OCI-LY1 (cell line): ENCODE measurements at regions not wholly inside any gene's neighbourhood (a gene's known extent, or its start where the extent isn't known, plus 50 kb on each side); places are given as distances from the start of the nearest gene placed in this dataset.

ENCODE experiments used
- H2AFZ ChIP-seq: fragments of 200-600 bp; sonication (generic), shearing (Covaris generic); 2 replicates; pipeline ENCODE4 v1.6.0; 2014; ENCODE audit warnings: antibody characterized with exemption, mild to moderate bottlenecking, low read length
- H3F3A ChIP-seq: fragments of 200-600 bp; sonication (generic), shearing (Covaris generic); 2 replicates; pipeline ENCODE4 v1.6.0; 2014; ENCODE audit warnings: mild to moderate bottlenecking, antibody characterized with exemption, low read length, moderate library complexity; ENCODE audit not compliant: insufficient read depth
- H3K27ac ChIP-seq: fragments of 200-600 bp; sonication (generic); 2 replicates; pipeline ENCODE4 v1.5.1; 2014; ENCODE audit warnings: low read length, mixed run types, mild to moderate bottlenecking, low read depth; ENCODE audit not compliant: poor library complexity, severe bottlenecking
- H3K27me3 ChIP-seq: fragments of 200-600 bp; sonication (generic); 2 replicates; pipeline ENCODE4 v1.6.0; 2014; ENCODE audit warnings: antibody characterized with exemption, mild to moderate bottlenecking, low read length, moderate library complexity; ENCODE audit not compliant: insufficient read depth
- H3K36me3 ChIP-seq: fragments of 200-600 bp; sonication (generic); 2 replicates; pipeline ENCODE4 v1.6.1; 2014; ENCODE audit warnings: mild to moderate bottlenecking, antibody characterized with exemption, low read length, moderate library complexity, mixed read lengths; ENCODE audit not compliant: insufficient read depth
- H3K4me1 ChIP-seq: fragments of 200-600 bp; sonication (generic); 2 replicates; pipeline ENCODE4 v1.5.1; 2014; ENCODE audit warnings: mild to moderate bottlenecking, low read length, moderate library complexity; ENCODE audit not compliant: insufficient read depth, severe bottlenecking
- H3K4me2 ChIP-seq: fragments of 200-600 bp; sonication (generic), shearing (Covaris generic); 2 replicates; pipeline ENCODE4 v1.6.1; 2014; ENCODE audit warnings: low read length
- H3K4me3 ChIP-seq: fragments of 200-600 bp; sonication (generic); 2 replicates; pipeline ENCODE4 v1.5.1; 2014; ENCODE audit warnings: low read length, low read depth, mild to moderate bottlenecking, mixed read lengths; ENCODE audit not compliant: poor library complexity, severe bottlenecking
- H3K79me2 ChIP-seq: fragments of 200-600 bp; shearing (Covaris generic); 2 replicates; pipeline ENCODE4 v1.6.1; 2016; ENCODE audit warnings: mixed run types, low read length, mixed read lengths; ENCODE audit not compliant: insufficient read depth
- H3K9ac ChIP-seq: fragments of 200-600 bp; sonication (generic), shearing (Covaris generic); 2 replicates; pipeline ENCODE4 v1.6.1; 2014; ENCODE audit warnings: mild to moderate bottlenecking, low read length, mixed read lengths
- H3K9me2 ChIP-seq: fragments of 200-600 bp; sonication (generic), shearing (Covaris generic); 2 replicates; pipeline ENCODE4 v1.6.1; 2014; ENCODE audit warnings: low read depth, mild to moderate bottlenecking, low read length, mixed read lengths
- H3K9me3 ChIP-seq: fragments of 200-600 bp; shearing (Covaris generic); 2 replicates; pipeline ENCODE4 v1.6.1; 2014; ENCODE audit warnings: low read length, mixed read lengths
- H4K20me1 ChIP-seq: fragments of 200-600 bp; sonication (generic), shearing (Covaris generic); 2 replicates; pipeline ENCODE4 v1.6.0; 2016; ENCODE audit warnings: mild to moderate bottlenecking, low read length; ENCODE audit not compliant: insufficient read depth
- CTCF ChIP-seq: fragments of 200-600 bp; sonication (generic), shearing (Covaris generic); IDR thresholded peaks from 2 replicates; pipeline ENCODE4 v1.5.1; 2017; ENCODE audit warnings: mild to moderate bottlenecking, antibody characterized with exemption, low read length, moderate library complexity, mixed read lengths
- EZH2 ChIP-seq: fragments of 200-600 bp; sonication (generic), shearing (Covaris generic); IDR thresholded peaks from 2 replicates; pipeline ENCODE4 v1.8.0; 2017; ENCODE audit warnings: borderline replicate concordance, mixed run types, mild to moderate bottlenecking, antibody characterized with exemption, low read length, moderate library complexity, mixed read lengths

GRCh38 chr14:101064121-101064661 is 160.7 kb upstream of the RTL1 start:
- Histone ChIP-seq H3K4me1 (no peaks in the 10 kb centered on the region), H3K79me2 (no peaks in the 10 kb centered on the region), H3K9me3 (no peaks in the 10 kb centered on the region), H3K9ac (no peak overlapping the region), H3K27me3 (no peaks in the 10 kb centered on the region; the same call in 1 of the 2 replicates), H4K20me1 (no peaks in the 10 kb centered on the region), H2AFZ (no peak overlapping the region), H3K36me3 (no peaks in the 10 kb centered on the region), H3K4me3 (no peak overlapping the region), H3F3A (no peaks in the 10 kb centered on the region), H3K27ac (no peak overlapping the region), H3K4me2 (no peak overlapping the region), H3K9me2 (no peaks in the 10 kb centered on the region)
- TF ChIP-seq CTCF (no peak), EZH2 (no peak)

- H2AFZ ChIP-seq, result no peak overlapping the region
- TF ChIP-seq CTCF (no peak), EZH2 (no peak)
- no peaks in the 10 kb centered on the region for H4K20me1 ChIP-seq
- H3F3A ChIP-seq, result no peaks in the 10 kb centered on the region
- no peak overlapping the region for H3K9ac ChIP-seq
- H3K27me3 ChIP-seq, result no peaks in the 10 kb centered on the region; the same call in 1 of the 2 replicates
- no peaks in the 10 kb centered on the region for H3K79me2 ChIP-seq
- H3K4me1 ChIP-seq, result no peaks in the 10 kb centered on the region
- H3K9me2 ChIP-seq, result no peaks in the 10 kb centered on the region
- H3K27ac ChIP-seq, result no peak overlapping the region
- H3K4me3 ChIP-seq, result no peak overlapping the region
- no peaks in the 10 kb centered on the region for H3K36me3 ChIP-seq
- no peak overlapping the region for H3K4me2 ChIP-seq
- H3K9me3 ChIP-seq, result no peaks in the 10 kb centered on the region
Measured at GRCh38 chr14:101064718-101065117, 161.2 kb upstream of the RTL1 start.

GRCh38 chr14:101065246-101065645 is 161.7 kb upstream of the RTL1 start:
- Histone ChIP-seq H4K20me1 (no peaks in the 10 kb centered on the region), H3F3A (no peaks in the 10 kb centered on the region), H3K9me3 (no peaks in the 10 kb centered on the region), H3K27me3 (no peaks in the 10 kb centered on the region; the same call in 1 of the 2 replicates), H3K79me2 (no peaks in the 10 kb centered on the region), H3K4me2 (no peak overlapping the region), H3K9ac (no peak overlapping the region), H3K9me2 (no peaks in the 10 kb centered on the region), H3K4me1 (no peaks in the 10 kb centered on the region), H2AFZ (no peak overlapping the region), H3K4me3 (no peak overlapping the region), H3K27ac (no peak overlapping the region), H3K36me3 (no peaks in the 10 kb centered on the region)
- TF ChIP-seq CTCF (no peak), EZH2 (no peak)
